ENCODE measurements at regions not wholly inside any gene's neighbourhood (a gene's known extent, or its start where the extent isn't known, plus 50 kb on each side); places are given as distances from the start of the nearest gene placed in this dataset.
A peak's percentile ranks its signal among the peaks of the same experiment; 100 is the strongest.

DNA sequence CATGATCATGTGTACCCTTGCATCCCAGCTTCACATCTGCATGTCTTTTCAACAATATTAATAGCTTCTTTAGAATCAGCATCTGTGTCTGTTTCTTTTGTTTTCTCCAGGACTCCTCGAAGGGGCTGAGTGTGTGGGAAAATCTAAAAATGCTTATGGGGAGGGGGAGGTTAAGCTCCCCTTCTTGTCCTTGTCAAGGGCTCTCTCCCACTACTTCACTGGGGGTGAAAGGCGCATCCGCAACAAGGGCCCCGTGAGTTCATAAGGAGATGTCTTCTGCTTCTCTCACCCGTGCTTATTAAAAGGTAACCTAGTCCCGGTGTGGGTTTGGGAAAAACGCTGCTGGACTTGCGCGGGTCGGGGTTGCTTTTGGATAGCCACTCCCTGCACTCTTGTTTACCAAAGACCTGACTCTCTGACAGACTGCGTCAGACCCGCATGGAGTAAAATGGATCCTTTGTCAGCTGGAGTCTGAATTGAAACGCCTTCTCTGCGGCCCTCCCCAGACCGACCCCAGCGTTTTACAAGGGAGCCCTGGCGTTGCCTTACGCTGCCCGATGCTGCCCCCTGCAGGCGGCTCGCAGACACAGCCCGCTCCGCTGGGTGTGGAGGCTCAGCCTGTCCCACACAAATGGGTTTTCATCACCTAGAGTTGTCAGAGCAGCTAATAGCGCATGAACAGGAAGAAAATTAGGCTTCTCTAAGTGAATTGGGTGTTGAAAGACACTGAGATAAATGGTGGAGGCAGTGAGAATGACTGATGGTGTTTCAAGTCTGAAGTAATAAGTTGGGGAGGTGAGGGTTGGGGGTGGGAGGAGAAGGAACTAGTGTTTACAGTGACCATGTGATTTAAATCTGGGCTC lies 53.8 kb downstream of the IER5 start (continued):
- TF ChIP-seq, protein P1, sequence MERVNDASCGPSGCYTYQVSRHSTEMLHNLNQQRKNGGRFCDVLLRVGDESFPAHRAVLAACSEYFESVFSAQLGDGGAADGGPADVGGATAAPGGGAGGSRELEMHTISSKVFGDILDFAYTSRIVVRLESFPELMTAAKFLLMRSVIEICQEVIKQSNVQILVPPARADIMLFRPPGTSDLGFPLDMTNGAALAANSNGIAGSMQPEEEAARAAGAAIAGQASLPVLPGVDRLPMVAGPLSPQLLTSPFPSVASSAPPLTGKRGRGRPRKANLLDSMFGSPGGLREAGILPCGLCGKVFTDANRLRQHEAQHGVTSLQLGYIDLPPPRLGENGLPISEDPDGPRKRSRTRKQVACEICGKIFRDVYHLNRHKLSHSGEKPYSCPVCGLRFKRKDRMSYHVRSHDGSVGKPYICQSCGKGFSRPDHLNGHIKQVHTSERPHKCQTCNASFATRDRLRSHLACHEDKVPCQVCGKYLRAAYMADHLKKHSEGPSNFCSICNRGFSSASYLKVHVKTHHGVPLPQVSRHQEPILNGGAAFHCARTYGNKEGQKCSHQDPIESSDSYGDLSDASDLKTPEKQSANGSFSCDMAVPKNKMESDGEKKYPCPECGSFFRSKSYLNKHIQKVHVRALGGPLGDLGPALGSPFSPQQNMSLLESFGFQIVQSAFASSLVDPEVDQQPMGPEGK (CRISPR knock-in tag; IDR thresholded peaks at IDR 0.05), result peak; percentile 91
- TF ChIP-seq GABPB1 (CRISPR knock-in tag; IDR thresholded peaks at IDR 0.05) (peak; percentile 48; the same call in 1 of the 2 replicates), SIX4 (CRISPR knock-in tag; IDR thresholded peaks at IDR 0.05) (no peak), ZBTB21 (CRISPR knock-in tag; IDR thresholded peaks at IDR 0.05) (no peak), ZNF256 (CRISPR knock-in tag; conservative IDR thresholded peaks at IDR 0.05) (no peak), SNAPC2 (CRISPR knock-in tag; IDR thresholded peaks at IDR 0.05) (no peak), ZNF75D (CRISPR knock-in tag; IDR thresholded peaks at IDR 0.05; ENCODE audit: borderline replicate concordance) (no peak), SOX13 (IDR thresholded peaks at IDR 0.05) (no peak), SOX13 (CRISPR knock-in tag; conservative IDR thresholded peaks at IDR 0.05 in 1 of 2, IDR thresholded peaks at IDR 0.05 in 1 of 2) (peak in 1 of 2 experiments; percentile 38; a peak in 1 of 4 replicates), NFKB2 (CRISPR knock-in tag; IDR thresholded peaks at IDR 0.05; ENCODE audit: borderline replicate concordance) (peak; percentile 47; the same call in 1 of the 2 replicates), GATAD2A (CRISPR knock-in tag; IDR thresholded peaks at IDR 0.05) (peak; percentile 56; the same call in 1 of the 2 replicates), SOX6 (IDR thresholded peaks at IDR 0.05) (no peak), SOX6 (CRISPR knock-in tag; IDR thresholded peaks at IDR 0.05) (peak; percentile 63)
- TF ChIP-seq, protein P2, sequence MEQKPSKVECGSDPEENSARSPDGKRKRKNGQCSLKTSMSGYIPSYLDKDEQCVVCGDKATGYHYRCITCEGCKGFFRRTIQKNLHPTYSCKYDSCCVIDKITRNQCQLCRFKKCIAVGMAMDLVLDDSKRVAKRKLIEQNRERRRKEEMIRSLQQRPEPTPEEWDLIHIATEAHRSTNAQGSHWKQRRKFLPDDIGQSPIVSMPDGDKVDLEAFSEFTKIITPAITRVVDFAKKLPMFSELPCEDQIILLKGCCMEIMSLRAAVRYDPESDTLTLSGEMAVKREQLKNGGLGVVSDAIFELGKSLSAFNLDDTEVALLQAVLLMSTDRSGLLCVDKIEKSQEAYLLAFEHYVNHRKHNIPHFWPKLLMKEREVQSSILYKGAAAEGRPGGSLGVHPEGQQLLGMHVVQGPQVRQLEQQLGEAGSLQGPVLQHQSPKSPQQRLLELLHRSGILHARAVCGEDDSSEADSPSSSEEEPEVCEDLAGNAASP (CRISPR knock-in tag; IDR thresholded peaks at IDR 0.05; ENCODE audit: borderline replicate concordance), result peak; percentile 61; the same call in 1 of the 2 replicates
- TF ChIP-seq, protein P3, sequence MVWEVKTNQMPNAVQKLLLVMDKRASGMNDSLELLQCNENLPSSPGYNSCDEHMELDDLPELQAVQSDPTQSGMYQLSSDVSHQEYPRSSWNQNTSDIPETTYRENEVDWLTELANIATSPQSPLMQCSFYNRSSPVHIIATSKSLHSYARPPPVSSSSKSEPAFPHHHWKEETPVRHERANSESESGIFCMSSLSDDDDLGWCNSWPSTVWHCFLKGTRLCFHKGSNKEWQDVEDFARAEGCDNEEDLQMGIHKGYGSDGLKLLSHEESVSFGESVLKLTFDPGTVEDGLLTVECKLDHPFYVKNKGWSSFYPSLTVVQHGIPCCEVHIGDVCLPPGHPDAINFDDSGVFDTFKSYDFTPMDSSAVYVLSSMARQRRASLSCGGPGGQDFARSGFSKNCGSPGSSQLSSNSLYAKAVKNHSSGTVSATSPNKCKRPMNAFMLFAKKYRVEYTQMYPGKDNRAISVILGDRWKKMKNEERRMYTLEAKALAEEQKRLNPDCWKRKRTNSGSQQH (CRISPR knock-in tag; IDR thresholded peaks at IDR 0.05; ENCODE audit: low read depth), result 0 out of 2 replicates have a peak, but pooled peaks have one; percentile 41
- TF ChIP-seq, protein P4, sequence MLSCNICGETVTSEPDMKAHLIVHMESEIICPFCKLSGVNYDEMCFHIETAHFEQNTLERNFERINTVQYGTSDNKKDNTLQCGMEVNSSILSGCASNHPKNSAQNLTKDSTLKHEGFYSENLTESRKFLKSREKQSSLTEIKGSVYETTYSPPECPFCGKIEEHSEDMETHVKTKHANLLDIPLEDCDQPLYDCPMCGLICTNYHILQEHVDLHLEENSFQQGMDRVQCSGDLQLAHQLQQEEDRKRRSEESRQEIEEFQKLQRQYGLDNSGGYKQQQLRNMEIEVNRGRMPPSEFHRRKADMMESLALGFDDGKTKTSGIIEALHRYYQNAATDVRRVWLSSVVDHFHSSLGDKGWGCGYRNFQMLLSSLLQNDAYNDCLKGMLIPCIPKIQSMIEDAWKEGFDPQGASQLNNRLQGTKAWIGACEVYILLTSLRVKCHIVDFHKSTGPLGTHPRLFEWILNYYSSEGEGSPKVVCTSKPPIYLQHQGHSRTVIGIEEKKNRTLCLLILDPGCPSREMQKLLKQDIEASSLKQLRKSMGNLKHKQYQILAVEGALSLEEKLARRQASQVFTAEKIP (CRISPR knock-in tag; IDR thresholded peaks at IDR 0.05; ENCODE audit: borderline replicate concordance), result no peak
